Keratinocyte (primary cell): ENCODE measurements at regions not wholly inside any gene's neighbourhood (a gene's known extent, or its start where the extent isn't known, plus 50 kb on each side); places are given as distances from the start of the nearest gene placed in this dataset.
"Not testable (repeated sequence)": the region's sequence is repeated elsewhere in the genome, so short reads cannot be mapped to it uniquely, and the experiment has no call there.

Source experiments
- DNase-seq: peaks from one replicate; pipeline ENCODE4 v3.0.0-alpha.2; 2011; ENCODE audit warnings: low read depth, missing footprints, low spot score
- FAIRE-seq: peaks from 2 replicates; lab custom pipeline; 2011; peaks lifted over from hg19 to GRCh38; lab: Jason Lieb, UNC
- H2AFZ ChIP-seq: 2 replicates; pipeline ENCODE4 v1.6.0; 2012; ENCODE audit warnings: low read length, control low read depth, inconsistent platforms; ENCODE audit not compliant: control insufficient read depth
- H3K27ac ChIP-seq: 2 replicates; pipeline ENCODE4 v1.5.1; 2011; ENCODE audit warnings: low read length; ENCODE audit not compliant: control insufficient read depth, insufficient read depth
- H3K27me3 ChIP-seq: 3 replicates; pipeline ENCODE4 v1.6.0; 2011; ENCODE audit warnings: low read length; ENCODE audit not compliant: control insufficient read depth, insufficient read depth; ENCODE audit errors: extremely low read depth
- H3K36me3 ChIP-seq, 2 experiments: 2 replicates in 1 of 2; 3 replicates in 1 of 2; pipeline ENCODE4 v1.5.1; 2011; ENCODE audit warnings: low read length in 2 of 2, mild to moderate bottlenecking in 1 of 2; ENCODE audit not compliant: control insufficient read depth in 2 of 2, insufficient read depth in 2 of 2; ENCODE audit errors: extremely low read depth in 1 of 2
- H3K4me1 ChIP-seq: 3 replicates; pipeline ENCODE4 v1.5.1; 2011; ENCODE audit warnings: low read length; ENCODE audit not compliant: control insufficient read depth, insufficient read depth; ENCODE audit errors: extremely low read depth
- H3K4me2 ChIP-seq: 3 replicates; pipeline ENCODE4 v1.6.0; 2011; ENCODE audit warnings: low read depth, low read length; ENCODE audit not compliant: control insufficient read depth, insufficient read depth; ENCODE audit errors: extremely low read depth
- H3K4me3 ChIP-seq, 3 experiments: fragments of 200-600 bp in 1 of 3; sonication (generic) in 1 of 3; 2 replicates in 2 of 3; 3 replicates in 1 of 3; pipeline ENCODE4 v1.5.1; 2011 to 2016; ENCODE audit warnings: low read length in 3 of 3, mild to moderate bottlenecking in 3 of 3, control low read depth in 2 of 3, inconsistent platforms in 1 of 3, low read depth in 1 of 3, mixed read lengths in 1 of 3, mixed run types in 1 of 3, moderate library complexity in 1 of 3; ENCODE audit not compliant: control insufficient read depth in 2 of 3, insufficient read depth in 2 of 3; ENCODE audit errors: extremely low read depth in 1 of 3
- H3K79me2 ChIP-seq: 2 replicates; pipeline ENCODE4 v1.6.0; 2012; ENCODE audit warnings: low read length; ENCODE audit not compliant: control insufficient read depth, insufficient read depth
- H3K9ac ChIP-seq: 3 replicates; pipeline ENCODE4 v1.6.0; 2011; ENCODE audit warnings: low read length; ENCODE audit not compliant: control insufficient read depth, insufficient read depth; ENCODE audit errors: extremely low read depth
- H3K9me1 ChIP-seq: 3 replicates; pipeline ENCODE4 v1.6.0; 2011; ENCODE audit warnings: low read length; ENCODE audit not compliant: control insufficient read depth, insufficient read depth; ENCODE audit errors: extremely low read depth
- H3K9me3 ChIP-seq: 2 replicates; pipeline ENCODE4 v1.5.1; 2012; ENCODE audit warnings: low read depth, low read length; ENCODE audit not compliant: control insufficient read depth
- H4K20me1 ChIP-seq: 3 replicates; pipeline ENCODE4 v1.6.0; 2011; ENCODE audit warnings: low read length; ENCODE audit not compliant: control insufficient read depth, insufficient read depth; ENCODE audit errors: extremely low read depth
- EZH2 ChIP-seq: IDR thresholded peaks from one replicate; pipeline ENCODE4 v1.6.1; 2012; ENCODE audit warnings: inconsistent platforms, mild to moderate bottlenecking, low read length, moderate library complexity
- dilution Hi-C: fragments of 300-500 bp; cut with MboI; formaldehyde crosslinking; loops from one replicate; pipeline ENCODE4 v1.7.0; 2020; ENCODE audit warnings: low sequenced_read_pairs; ENCODE audit not compliant: extremely low pct_ligation_motif_present
- TF ChIP-seq, protein P1 (sequence below), 3 experiments: IDR thresholded peaks in 1 of 3; conservative IDR thresholded peaks in 1 of 3; optimal IDR thresholded peaks in 1 of 3; 2 replicates in 2 of 3; 3 replicates in 1 of 3; pipeline versions ENCODE3 to v1.5.1; 2011; ENCODE audit warnings: low read length in 3 of 3, mild to moderate bottlenecking in 3 of 3, moderate library complexity in 2 of 3, control low read depth in 1 of 3, inconsistent platforms in 1 of 3; ENCODE audit not compliant: insufficient read depth in 2 of 3; ENCODE audit errors: extremely low read depth in 1 of 3

DNA sequence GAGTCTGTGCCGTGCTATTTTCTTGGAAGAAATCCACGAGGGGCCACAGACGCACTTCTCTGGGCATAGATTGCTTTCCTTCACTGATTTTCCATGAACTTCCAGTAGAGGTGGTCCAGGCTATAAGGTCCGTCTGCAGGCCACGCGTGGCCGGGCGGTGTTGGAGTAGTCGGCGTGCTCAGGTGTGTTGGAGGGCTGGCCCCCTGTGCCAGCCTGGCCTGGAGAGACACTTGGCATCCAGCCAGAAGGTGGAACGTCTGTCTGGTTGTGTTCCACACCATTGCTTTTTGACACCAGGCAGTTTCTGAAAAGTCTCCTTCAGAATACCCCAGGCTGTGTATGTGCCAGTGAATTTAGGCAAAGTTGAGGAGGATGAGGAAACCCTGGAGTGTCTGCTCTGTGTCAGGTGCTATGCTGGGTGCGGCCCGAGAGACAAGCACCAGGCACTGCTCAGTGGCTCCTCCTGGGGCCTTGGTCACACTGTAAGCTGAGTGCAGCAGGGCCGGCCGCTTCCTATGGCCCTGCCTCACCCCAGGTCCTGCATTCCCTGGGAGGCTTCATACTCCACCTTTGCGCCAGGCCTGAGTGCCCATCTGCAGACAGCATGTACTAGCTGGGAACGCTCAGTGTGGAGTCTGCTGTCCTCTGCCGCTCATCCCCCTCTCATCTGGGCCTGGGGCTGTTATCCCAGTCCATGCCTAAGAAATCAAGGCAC is 52.1 kb upstream of the TAMM41 start:
- dilution Hi-C loops = no loop called here
- H2AFZ ChIP-seq = no peak overlapping the region
- H3K9me3 ChIP-seq = no peaks in the 10 kb centered on the region
- TF ChIP-seq EZH2 = no peak
- TF ChIP-seq, protein P1, sequence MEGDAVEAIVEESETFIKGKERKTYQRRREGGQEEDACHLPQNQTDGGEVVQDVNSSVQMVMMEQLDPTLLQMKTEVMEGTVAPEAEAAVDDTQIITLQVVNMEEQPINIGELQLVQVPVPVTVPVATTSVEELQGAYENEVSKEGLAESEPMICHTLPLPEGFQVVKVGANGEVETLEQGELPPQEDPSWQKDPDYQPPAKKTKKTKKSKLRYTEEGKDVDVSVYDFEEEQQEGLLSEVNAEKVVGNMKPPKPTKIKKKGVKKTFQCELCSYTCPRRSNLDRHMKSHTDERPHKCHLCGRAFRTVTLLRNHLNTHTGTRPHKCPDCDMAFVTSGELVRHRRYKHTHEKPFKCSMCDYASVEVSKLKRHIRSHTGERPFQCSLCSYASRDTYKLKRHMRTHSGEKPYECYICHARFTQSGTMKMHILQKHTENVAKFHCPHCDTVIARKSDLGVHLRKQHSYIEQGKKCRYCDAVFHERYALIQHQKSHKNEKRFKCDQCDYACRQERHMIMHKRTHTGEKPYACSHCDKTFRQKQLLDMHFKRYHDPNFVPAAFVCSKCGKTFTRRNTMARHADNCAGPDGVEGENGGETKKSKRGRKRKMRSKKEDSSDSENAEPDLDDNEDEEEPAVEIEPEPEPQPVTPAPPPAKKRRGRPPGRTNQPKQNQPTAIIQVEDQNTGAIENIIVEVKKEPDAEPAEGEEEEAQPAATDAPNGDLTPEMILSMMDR (optimal IDR thresholded peaks at IDR 0.05 in 1 of 3, IDR thresholded peaks at IDR 0.05 in 1 of 3, conservative IDR thresholded peaks at IDR 0.05 in 1 of 3; ENCODE audit: extremely low read depth in 1 of 3, insufficient read depth in 2 of 3, low read length in 3 of 3) = no peak
- no peak overlapping the region for H3K9ac ChIP-seq
- no peak overlapping the region for H3K4me3 ChIP-seq
- no peak overlapping the region for H3K27ac ChIP-seq
- H3K79me2 ChIP-seq = no peaks in the 10 kb centered on the region
- H3K36me3 ChIP-seq = no peaks in the 10 kb centered on the region
- H4K20me1 ChIP-seq = no peaks in the 10 kb centered on the region
- H3K4me2 ChIP-seq = no peak overlapping the region
- DNase-seq (no peak), FAIRE-seq (no peak)
- H3K27me3 ChIP-seq = no peaks in the 10 kb centered on the region
- H3K9me1 ChIP-seq = no peaks in the 10 kb centered on the region
- no peaks in the 10 kb centered on the region for H3K4me1 ChIP-seq

DNA sequence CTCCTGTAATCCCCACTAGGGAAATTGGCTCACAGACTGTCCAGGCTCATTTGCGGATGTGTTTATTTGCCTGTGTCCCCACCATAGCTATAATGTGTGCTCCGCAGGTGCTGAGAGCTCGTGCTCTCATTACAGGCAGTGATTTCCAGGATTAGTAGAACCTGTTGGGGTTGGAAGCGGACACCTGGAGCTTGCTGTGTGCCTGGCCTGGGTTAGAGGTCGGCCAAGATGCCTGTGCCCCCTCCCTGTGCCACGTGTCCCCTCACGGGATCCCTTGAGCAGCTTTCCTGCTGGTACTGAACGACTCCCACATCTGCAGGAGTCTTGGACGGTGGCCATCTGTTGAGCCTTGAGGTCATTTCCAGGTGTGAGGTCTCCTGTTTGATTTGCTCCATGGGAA is 52.7 kb upstream of the TAMM41 start:
- H3K79me2 ChIP-seq, H3K4me1 ChIP-seq, dilution Hi-C loops, H3K9me1 ChIP-seq, H3K9ac ChIP-seq, H2AFZ ChIP-seq, FAIRE-seq, H3K9me3 ChIP-seq, H3K27ac ChIP-seq, H3K36me3 ChIP-seq, DNase-seq, H3K4me2 ChIP-seq, H3K27me3 ChIP-seq, H4K20me1 ChIP-seq, H3K4me3 ChIP-seq: not testable (repeated sequence)

DNA sequence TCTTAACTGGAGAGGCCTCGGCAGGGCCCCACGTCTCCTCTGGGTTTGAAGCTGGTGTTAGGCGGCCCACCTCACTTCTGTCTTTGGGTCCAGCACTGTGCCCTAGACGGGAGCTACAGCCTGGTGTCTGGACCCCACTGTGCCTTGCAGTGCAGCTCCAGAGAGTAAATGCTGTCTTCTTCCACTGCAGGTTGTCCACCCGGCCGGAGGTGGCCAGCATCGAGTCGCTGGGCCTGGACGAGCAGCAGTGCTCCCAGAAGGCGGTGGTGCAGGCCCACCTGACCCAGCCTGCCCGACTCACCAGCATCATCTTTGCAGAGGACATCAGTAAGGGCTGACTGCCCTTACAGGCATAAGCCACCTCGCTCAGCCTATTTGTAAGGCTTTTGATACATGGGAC is 53.1 kb upstream of the TAMM41 start:
- H3K36me3 ChIP-seq = no peaks in the 10 kb centered on the region
- H2AFZ ChIP-seq = no peak overlapping the region
- no peaks in the 10 kb centered on the region for H3K9me3 ChIP-seq
- TF ChIP-seq, protein P1 (optimal IDR thresholded peaks at IDR 0.05 in 1 of 3, IDR thresholded peaks at IDR 0.05 in 1 of 3, conservative IDR thresholded peaks at IDR 0.05 in 1 of 3; ENCODE audit: extremely low read depth in 1 of 3, insufficient read depth in 2 of 3, low read length in 3 of 3) = no peak
- no peak for TF ChIP-seq EZH2
- H3K4me3 ChIP-seq = no peak overlapping the region
- no peak overlapping the region for H3K4me2 ChIP-seq
- no peak for DNase-seq
- H3K9ac ChIP-seq = no peak overlapping the region
- no peak overlapping the region for H3K27ac ChIP-seq
- H3K4me1 ChIP-seq = no peaks in the 10 kb centered on the region
- FAIRE-seq = no peak
- H3K79me2 ChIP-seq = no peaks in the 10 kb centered on the region
- no peaks in the 10 kb centered on the region for H3K27me3 ChIP-seq
- H4K20me1 ChIP-seq = no peaks in the 10 kb centered on the region
- H3K9me1 ChIP-seq = no peaks in the 10 kb centered on the region
- dilution Hi-C loops = no loop called here
